GM12891 (cell line): ENCODE measurements at regions not wholly inside any gene's neighbourhood (a gene's known extent, or its start where the extent isn't known, plus 50 kb on each side); places are given as distances from the start of the nearest gene placed in this dataset.
A peak's percentile ranks its signal among the peaks of the same experiment; 100 is the strongest.

Experiments
- DNase-seq: peaks from one replicate; pipeline ENCODE4 v3.0.0; 2011; ENCODE audit warnings: low spot score; ENCODE audit not compliant: insufficient read length
- FAIRE-seq: peaks from 2 replicates; lab custom pipeline; 2011; peaks lifted over from hg19 to GRCh38; lab: Jason Lieb, UNC
- PAX5 ChIP-seq: IDR thresholded peaks from 2 replicates; pipeline ENCODE4 v1.6.1; 2011; ENCODE audit warnings: low read length, moderate library complexity, mild to moderate bottlenecking; ENCODE audit not compliant: insufficient read depth, severe bottlenecking
- POLR2A ChIP-seq: IDR thresholded peaks from 2 replicates; pipeline ENCODE4 v1.6.1; 2011; ENCODE audit warnings: low read depth, low read length, control low read depth
- POLR2AphosphoS5 ChIP-seq: IDR thresholded peaks from 2 replicates; pipeline ENCODE4 v1.6.1; 2011; ENCODE audit warnings: low read depth, low read length, control low read depth
- POU2F2 ChIP-seq: IDR thresholded peaks from 2 replicates; pipeline ENCODE4 v1.6.1; 2011; ENCODE audit warnings: low read depth, mild to moderate bottlenecking, control low read depth, low read length, moderate library complexity
- SPI1 ChIP-seq: IDR thresholded peaks from 2 replicates; pipeline ENCODE4 v1.6.1; 2011; ENCODE audit warnings: low read depth, low read length, control low read depth
- TAF1 ChIP-seq: IDR thresholded peaks from 2 replicates; pipeline ENCODE4 v1.6.1; 2011; ENCODE audit warnings: low read depth, low read length, control low read depth

- FAIRE-seq (no peak), DNase-seq (no peak)
- TF ChIP-seq TAF1 (no peak), PAX5 (no peak), POU2F2 (no peak), POLR2AphosphoS5 (no peak), SPI1 (no peak), POLR2A (no peak)
These were observed 831.0 kb downstream of the TUSC7 start for GRCh38 chr3:117540597-117540996.

GRCh38 chr3:117541721-117542120, 832.1 kb downstream of the TUSC7 start:
- DNase-seq (no peak), FAIRE-seq (no peak)
- TF ChIP-seq PAX5 (no peak), POU2F2 (no peak), POLR2A (no peak), TAF1 (no peak), SPI1 (no peak), POLR2AphosphoS5 (no peak)

GRCh38 chr3:117543521-117543920, 833.9 kb downstream of the TUSC7 start:
- DNase-seq (no peak), FAIRE-seq (no peak)
- TF ChIP-seq POU2F2 (no peak), POLR2A (no peak), TAF1 (no peak), SPI1 (no peak), POLR2AphosphoS5 (no peak), PAX5 (no peak)

- FAIRE-seq (no peak), DNase-seq (no peak)
- TF ChIP-seq SPI1 (no peak), PAX5 (no peak), POLR2A (no peak), POU2F2 (no peak), POLR2AphosphoS5 (no peak), TAF1 (no peak)
These were observed 835.9 kb downstream of the TUSC7 start for GRCh38 chr3:117545484-117545883.

DNA sequence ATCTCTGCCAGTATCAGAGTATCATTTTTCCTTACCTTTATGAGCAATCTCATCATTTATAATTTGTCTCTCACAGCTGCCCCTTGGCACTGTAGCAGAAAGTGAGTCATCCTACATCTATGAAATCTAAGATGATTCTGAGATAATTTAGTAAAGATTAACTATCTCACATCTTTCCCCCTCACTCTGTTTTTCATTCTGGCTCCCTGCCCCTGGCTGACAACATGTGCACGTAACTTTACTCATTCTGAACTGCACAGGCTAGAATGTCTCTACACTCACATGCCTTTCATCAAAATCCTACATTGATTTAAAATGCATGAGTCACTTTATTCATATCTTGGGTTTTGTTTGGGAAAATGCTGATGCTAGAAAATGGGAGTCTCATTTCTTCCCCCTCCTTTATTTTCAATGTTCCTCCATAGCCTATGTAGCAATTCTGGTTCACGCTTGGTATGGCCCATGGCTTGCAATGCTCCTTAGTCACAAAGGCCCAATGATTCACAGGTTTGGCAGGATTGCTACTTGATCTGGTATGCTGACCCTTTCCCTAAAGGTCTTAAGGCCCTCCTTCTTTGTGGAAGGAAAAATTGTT, 838.5 kb downstream of the TUSC7 start:
- TF ChIP-seq POLR2A (no peak), PAX5 (no peak), SPI1 (no peak), TAF1 (no peak), POLR2AphosphoS5 (no peak), POU2F2 (no peak)
- no peak for DNase-seq
- FAIRE-seq: no peak

DNA sequence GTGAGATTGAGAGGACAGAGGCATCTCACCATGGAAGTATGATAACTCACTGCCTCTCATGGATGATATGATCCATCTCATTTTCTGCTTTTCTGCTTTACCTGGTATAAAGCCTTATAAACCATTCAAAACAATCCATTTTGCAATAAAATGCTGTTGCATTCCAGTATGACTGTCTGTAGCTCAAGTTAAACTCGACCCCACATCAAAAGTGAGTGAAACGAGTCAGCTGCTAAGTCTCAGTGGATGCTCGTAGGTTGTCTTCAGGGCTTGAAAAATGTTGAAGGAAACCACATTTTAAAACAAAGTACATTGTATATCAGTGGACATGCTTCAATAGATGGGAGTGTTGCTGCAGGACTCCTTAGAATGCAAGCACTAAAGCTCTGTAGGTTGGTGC, 839.0 kb downstream of the TUSC7 start:
- FAIRE-seq (no peak), DNase-seq (no peak)
- TF ChIP-seq POLR2AphosphoS5: no peak
- TF ChIP-seq POLR2A: no peak
- TF ChIP-seq PAX5: no peak
- TF ChIP-seq TAF1: no peak
- no peak for TF ChIP-seq POU2F2

- FAIRE-seq: no peak
- TF ChIP-seq POU2F2 (no peak), TAF1 (no peak), SPI1 (no peak), PAX5 (no peak), POLR2A (no peak), POLR2AphosphoS5 (no peak)
- DNase-seq: no peak
These were observed 840.1 kb downstream of the TUSC7 start for GRCh38 chr3:117549716-117550115.

DNA sequence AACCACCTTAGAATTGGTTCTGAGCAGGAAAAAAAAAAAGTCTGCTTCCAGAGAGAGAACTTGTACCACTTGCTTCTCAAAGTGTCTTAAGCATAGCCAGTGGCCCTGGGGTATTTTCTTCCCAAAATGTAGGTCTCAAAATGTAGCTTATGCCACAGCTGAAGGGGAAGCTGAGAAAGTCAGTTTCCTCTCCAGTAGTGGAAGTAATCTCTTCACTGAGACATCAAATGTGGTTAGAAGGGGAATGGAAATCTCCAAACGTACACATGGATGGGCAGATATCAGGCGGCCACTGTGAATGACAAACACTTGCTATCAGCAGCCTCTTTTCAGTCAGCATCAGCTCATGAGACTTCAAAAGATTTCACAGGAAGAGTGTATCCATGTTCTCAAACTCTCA, 841.2 kb downstream of the TUSC7 start:
- FAIRE-seq (no peak), DNase-seq (no peak)
- TF ChIP-seq TAF1 (no peak), POLR2A (no peak), PAX5 (no peak), POU2F2 (no peak), SPI1 (no peak)

- TF ChIP-seq SPI1 (peak; percentile 93), POLR2A (no peak)
- FAIRE-seq (peak; percentile 33), DNase-seq (no peak)
These were observed 843.9 kb downstream of the TUSC7 start for GRCh38 chr3:117553461-117553860.

- no peak for FAIRE-seq
- TF ChIP-seq POLR2A (no peak), PAX5 (no peak), TAF1 (no peak), POLR2AphosphoS5 (no peak), POU2F2 (no peak), SPI1 (no peak)
- DNase-seq: no peak
These were observed 847.2 kb downstream of the TUSC7 start for GRCh38 chr3:117556646-117557407.
